ENCODE measurements at regions not wholly inside any gene's neighbourhood (a gene's known extent, or its start where the extent isn't known, plus 50 kb on each side); places are given as distances from the start of the nearest gene placed in this dataset.

DNA sequence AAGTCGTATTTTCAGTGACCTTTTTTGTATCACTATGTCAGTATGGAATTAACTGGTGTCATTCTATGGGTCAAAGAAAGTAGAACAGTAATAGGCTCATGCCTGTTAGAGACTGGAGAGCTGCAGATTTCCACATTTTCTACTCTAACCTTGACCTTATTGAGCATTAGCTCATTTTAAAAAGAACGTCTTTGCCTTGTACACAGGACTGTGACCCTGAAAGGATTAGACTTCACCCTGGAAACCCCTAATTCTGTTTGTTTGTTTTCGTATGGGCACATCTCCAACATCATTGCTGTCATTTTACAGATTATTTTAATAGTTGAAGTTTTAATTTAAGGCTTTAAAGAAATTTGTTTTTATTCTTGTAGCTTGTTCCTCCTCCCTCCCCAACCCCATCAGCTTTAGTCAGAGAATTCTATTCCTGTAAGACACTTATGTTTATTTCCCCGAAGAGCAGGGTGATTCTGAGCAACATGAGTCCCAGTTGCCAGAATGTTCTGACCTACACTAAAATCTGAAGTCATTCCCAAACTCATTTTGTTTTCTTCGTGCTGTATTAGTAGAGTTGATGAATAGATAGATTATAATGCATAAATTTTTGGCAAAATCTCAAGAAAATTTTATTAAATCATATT, 451.3 kb downstream of the FOXG1 start:
- DNase-seq (ENCODE audit: low spot score) = no peak

DNA sequence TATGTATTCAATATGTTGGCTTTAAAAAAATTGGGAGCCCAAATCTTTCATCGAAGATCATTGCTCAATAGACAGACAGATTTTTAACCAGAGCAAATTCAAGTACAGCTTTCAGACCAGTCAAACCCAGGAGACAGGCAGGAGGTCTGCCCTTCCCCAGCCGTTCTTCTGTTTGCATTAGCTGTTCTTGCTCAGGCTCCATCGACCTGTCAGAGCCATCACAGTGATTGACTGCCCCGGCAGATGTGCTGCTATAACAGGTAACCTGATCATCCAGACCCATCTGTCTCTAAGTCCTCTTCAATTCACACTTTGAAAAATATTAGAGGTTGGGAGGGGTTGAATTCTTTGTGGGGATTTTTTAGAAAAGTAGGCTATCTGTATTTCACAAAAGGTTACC, 453.5 kb downstream of the FOXG1 start:
- no peak for DNase-seq (ENCODE audit: low spot score)

DNA sequence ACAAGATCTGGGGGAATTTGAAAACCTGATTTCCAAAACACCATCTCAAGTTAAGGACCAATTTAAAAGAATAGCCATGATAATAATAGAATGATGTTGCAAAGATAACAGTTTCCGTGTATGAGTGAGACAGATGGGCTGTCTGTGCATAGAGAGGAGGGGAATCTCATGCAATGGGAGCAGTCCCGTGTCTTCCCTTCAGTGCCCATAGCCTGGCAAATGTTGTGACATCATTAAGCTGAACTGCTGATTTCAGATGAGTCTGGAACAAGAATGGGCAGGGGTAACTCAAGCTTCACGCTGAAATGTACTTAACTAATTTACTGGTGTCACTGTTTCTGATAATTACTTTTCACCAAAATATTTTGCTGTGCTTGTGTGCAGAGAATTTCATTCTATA, 454.0 kb downstream of the FOXG1 start:
- DNase-seq (ENCODE audit: low spot score) = no peak

DNA sequence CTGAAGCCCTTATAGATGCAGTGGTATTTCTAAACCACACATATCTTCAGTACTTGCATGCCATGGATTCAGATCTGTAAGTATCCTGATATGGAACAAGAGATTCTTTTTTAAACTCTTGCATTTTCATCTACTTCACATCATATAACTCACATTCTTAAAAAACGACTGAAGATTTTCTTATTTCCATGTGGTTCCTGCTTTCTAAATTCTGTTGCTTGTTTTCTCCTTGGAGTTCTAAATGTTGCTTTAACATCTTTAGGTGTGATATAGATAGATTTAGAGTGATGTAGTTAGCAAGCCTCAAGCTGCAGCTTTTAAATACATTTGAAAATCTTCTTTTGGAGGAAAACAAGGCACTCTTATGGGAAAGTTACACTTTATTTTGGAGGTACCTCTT, 455.4 kb downstream of the FOXG1 start:
- no peak for DNase-seq (ENCODE audit: low spot score)

DNA sequence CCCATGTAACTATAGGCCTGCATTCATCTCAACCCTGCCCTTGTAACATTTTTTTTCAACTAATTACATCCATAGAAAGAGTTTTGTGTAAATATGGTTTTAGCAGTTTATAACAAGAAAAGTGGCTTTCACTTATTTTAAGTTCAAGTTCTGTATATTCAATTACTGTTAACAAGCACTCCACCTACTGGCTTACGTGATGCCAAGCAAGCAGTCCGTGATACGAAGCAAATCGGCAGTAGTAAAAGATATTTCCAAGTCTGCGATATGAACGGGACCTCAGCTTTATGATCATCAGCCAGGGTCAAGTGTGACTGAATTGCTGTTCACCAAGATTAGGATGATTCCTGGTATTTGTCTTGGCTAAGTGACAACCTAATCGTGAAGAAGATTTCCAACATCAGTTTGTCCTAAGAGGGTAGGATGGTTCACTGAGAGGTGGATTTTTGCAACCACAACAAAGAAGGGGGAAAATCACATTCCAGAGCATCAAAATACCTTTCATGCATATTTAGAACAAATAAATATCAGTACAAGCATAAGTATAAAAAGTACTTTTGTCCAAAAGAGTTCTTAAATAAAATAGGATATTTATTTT, 456.2 kb downstream of the FOXG1 start:
- no peak for DNase-seq (ENCODE audit: low spot score)

DNA sequence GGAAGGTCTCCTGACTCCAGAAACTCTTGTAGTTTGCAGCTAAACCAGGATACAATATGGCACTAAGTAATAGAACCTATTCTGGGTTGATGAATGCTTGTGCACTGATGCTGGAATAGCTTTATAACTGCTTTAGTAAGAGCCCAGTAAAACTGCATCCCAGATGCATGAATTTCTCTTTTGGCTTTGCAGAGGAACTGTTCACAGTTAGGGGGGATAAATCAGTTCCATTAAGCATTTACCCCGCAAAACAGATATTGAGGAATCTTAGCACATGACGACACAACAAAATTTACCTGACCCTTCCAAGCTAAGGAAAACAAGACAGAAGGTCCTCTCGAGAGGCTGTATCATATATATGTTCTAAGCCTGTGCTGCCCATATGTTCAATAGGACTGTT, 457.4 kb downstream of the FOXG1 start:
- no peak for DNase-seq (ENCODE audit: low spot score)

DNA sequence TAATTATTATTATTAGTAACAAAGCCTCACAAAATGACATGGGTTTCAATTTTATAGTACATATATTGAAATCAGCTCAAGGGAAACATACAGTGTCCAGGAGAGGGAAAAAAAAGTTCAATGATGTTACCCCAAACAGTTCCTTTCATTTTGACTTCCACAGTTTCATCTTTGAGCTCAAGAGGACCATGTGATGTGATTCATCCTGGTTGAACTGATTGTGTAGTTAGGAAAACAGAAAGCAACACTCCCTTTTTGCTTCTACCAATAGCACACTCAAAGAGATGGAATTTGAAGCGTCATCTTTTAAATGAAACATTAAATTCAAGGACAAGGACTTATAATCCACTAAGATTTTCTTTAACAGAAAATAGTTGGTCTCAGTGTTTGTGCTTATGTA, 461.0 kb downstream of the FOXG1 start:
- no peak for DNase-seq (ENCODE audit: low spot score)

DNA sequence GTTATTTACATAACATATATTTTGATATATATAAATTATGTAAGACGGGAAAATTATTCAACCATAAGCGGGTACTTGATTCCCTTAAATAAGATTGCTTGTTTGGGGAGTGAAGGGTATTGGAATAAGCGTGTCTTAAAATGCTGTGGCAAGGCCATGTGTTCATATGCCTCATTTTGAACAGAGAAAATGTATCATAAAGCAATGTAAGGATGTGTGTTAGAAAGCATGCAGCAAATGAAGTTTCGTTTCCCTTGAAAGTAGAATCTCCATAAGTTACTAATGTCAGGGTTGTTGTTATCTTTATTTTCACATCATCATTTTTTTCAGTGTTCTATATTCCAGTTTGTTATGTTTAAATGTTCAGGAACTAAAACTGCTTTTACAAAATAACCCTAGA, 465.6 kb downstream of the FOXG1 start:
- DNase-seq (ENCODE audit: low spot score) = no peak

DNA sequence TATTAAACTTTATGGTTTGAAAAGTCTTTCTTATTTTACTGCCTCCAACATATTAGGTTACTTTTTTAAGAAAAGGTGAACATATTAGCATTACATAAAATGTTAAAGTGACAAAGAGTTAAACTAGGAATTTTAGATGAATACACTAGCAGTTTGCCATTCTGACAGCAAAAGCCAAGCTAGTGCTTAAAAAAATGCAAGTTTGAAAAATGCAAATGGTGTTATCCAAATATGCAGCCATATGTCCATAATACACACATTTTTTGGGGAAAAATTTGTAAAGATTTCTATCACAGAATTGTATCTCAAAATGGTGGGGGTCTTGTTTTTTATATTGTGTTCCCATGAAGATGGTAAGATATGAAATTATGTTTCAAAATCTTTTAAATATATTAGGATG, 466.1 kb downstream of the FOXG1 start:
- DNase-seq (ENCODE audit: low spot score) = no peak

DNA sequence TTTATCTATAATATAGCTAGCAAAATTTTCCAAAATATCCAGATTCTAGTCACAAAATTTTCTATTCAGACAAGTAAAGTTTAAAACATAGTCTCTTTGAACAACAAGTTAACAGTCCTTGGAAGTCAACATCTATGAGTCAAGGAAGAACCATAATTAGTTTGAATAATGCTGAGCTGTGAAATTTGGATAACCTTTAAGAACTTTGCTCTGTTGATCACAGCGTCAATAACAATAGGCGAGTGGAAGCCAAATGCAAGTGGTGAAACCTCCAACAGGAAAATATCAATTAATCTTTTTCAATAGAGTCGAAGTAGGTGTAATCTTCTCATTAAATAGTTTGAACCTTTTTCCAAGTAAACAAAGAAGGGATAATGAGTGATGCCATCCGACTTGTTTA, 466.6 kb downstream of the FOXG1 start:
- no peak for DNase-seq (ENCODE audit: low spot score)

DNA sequence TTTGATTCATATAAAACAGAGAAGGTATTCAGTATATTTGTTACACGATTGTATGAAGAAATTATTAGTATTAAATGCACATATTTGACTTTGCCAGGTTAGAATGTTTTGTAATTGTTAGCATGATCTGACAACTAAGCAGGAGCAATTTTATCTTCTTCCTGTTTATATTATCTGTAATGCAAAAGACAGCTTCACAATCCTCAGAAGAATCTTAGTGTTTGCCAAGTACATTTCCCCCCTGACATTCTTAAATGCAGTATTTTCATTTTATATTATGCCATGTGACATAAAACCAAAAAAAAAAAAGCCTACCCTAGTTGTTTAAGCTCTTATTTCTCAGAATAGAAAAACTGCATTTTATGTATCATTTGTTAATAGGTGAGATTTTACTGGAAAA, 469.4 kb downstream of the FOXG1 start:
- no peak for DNase-seq (ENCODE audit: low spot score)

DNA sequence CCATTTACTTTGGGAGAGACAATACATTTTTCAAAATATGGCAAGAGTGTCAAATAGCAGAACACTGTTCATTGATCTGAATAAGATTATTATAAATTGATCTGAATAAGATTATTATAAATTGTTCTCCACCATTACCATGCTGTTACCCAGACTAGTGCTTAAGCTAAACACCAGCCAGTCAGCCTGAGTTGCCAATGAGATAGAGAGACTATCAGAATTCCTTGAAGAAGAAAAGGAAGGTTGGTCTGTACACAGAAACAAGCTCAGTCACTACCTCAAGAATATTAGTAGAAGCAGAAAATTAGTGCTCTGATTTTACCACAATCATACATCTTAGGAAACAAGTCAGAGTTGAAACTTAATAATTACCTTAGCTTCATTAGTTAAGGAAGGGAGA, 469.8 kb downstream of the FOXG1 start:
- DNase-seq (ENCODE audit: low spot score) = no peak

DNA sequence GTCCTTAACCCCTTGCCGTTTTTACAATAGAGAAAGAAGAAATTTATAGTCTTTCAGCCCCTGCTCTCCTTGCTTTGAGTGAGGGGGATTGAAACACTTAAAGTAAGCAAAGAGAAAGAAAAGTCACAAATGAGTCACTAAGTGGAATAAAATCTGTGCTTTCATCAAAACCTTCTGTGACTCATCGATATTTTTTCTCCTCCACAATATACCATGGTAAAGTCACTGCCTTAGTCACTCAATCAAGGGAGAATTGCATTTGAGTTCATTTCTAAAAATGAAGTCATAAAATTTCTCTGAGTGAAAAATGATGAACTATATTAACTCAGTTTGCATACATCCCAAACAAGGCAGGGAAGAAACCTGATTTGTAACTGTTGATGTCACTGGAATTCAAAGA, 470.3 kb downstream of the FOXG1 start:
- DNase-seq (ENCODE audit: low spot score) = no peak

DNA sequence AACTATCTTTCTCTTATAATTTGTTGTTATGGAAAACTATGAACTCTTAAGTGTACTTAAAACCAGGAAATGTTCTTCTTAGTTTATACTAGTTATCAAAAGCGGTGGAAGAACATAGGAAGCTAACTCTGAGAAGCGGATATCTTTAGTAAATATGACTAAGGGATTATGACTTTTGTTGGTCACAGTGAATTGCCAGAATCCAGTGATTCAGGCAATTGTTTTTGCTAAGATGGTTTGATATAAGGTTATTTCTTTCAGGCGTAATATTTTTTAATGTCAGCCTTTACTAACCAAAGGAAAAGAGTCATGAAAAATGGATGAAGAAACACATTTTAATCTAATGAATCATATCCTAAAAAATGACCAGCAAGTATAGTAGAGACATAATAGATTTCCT, 473.5 kb downstream of the FOXG1 start:
- no peak for DNase-seq (ENCODE audit: low spot score)

DNA sequence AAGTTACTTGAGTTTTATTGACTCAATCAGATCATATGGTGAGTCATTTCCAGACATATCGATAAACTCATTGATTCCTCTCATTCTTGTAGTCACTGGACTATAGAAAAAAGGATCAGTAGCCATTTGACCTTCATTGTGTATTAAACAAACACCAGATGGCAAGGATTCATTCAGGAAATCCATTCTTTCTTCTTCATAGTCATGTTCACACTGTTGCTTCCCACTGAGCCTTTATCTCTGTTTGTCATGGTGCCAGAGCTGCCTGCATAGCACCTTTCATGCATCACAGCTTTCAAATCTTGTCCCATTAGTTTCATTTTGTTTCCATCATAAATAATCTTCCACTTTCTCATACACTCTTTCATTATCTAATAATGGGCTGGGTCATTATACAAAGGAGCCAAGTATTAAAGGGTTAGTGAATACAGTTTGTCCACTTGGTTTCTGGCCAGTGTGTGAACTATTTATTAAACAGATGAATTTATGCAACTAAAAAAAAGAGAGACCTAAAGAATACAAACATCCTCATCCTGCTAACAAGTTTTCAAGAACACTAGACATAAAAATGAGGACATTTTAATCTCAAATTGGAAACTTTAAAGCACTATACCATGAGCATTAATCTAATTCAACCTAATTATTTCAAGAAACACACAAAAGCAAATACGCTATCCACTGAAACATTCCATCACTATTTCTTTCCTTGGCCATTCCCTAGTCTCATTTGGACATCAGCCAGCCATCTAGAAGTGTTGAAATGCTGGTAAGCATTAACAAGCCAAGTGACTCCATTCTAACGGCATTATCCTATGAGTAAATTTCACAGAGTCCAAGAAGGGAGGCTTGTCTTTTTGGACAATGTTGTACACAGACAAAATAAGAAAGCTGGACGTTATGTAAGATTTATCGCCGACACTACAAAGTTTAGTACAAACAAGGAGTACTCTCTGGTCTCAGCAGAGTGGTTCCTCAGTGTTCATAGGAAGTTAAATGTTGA, 476.5 kb downstream of the FOXG1 start:
- DNase-seq (ENCODE audit: low spot score) = no peak

DNA sequence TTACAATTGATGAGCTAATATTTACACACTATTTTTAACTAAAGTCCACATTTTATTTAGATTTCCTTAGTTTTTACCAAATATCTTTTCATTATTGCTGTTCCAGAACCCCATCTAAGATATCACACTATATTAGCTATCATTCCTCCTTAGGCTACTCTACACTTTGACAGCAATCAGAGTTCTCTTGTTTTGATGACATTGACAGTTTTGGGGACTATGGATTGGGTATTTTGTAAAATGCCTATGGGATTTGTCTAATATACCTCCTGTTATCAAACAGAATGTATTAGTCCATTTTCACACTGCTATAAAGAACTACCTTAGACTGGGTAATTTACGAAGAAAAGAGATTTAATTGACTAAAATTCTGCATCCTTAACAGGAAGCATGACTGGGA, 489.1 kb downstream of the FOXG1 start:
- DNase-seq (ENCODE audit: low spot score) = no peak

DNA sequence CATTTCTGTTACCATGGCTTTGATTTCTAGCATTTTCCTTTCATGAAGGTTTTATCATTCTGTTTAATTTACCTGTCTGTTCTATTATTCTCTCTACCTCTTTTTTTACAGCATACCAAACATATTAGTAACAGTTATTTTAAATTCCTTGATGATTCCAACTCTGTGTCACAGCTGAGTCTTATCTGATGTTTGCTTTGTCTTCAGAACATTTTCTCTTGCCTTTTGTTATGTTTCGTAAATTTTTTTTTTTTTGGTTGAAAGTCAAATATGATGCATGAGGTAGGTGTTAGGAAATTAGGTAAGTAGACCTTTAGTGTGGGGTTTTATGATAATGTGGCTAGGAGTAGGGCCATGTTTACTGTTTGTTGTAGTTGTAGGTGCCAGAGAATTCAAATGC, 496.4 kb downstream of the FOXG1 start:
- no peak for DNase-seq (ENCODE audit: low spot score)

DNA sequence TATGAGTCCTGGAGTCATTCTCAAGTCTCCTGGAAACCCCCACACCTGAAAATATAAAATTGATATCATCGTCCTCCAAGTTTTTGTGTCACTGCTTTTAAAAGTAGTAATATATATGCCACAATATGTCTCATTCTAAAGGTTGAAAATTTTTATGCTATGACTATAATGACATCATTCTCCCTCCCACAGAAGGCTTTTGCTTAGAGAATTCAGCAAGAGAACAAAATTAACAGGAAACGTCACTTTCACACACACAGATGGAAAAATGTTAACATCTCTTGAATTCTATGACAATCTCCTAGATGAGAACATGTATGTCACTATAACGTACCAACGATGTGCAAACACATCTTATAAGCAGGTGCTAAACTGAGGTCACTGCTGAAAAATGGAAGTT, 498.3 kb downstream of the FOXG1 start:
- DNase-seq (ENCODE audit: low spot score) = no peak

DNA sequence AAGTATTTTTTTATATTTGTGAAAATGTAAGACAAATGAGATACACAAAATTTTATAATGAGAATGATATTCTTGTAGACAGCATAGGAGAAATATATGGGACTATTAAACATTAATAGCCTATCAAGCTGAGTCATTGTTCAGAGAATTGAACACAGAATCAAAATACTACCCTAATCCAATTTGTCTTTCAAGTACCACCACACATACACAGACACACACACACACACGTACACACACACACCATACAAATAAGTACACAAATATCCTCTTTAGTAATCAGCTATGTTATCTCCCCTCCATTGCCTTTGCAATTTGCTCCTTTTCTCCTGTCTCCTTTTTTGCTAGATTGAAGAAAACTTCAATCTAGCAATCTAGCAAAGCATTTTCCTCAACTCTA, 499.3 kb downstream of the FOXG1 start:
- DNase-seq (ENCODE audit: low spot score) = no peak

DNA sequence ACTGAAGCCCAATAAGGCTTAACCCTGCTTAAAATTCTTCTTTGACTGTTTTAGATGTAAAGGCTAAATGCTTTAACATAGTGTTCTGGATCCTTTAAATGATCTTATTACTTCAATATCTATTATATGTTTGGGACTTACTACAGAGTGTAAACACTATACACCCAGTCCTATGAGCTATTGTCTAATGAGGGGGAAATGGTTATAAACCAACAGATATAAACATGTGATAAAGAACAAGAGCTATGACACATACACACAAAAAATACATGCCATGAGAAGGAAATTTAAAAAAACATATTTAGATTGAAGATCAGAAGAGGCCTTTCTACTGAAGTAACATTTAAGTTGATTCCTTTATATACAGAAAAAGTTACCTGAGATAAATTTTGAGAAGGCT, 505.1 kb downstream of the FOXG1 start:
- DNase-seq (ENCODE audit: low spot score) = no peak

DNA sequence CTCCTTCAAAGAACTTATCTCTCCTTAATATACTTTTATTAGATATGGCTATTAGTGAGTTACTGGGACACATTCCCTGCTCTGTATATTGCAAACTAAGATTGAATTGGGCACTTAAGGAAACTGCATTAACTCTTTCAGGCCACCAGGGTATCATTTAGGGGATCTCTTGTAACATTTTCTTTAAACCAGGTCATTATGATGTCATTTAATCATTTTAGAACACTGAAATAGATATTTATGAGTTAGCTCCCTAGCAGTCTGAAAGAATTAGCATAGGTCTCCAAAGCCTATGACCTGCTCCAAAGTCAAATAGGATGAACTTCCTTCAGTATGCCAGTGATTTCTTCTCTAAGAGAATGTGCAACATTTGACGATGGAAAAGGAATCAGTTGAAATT, 506.9 kb downstream of the FOXG1 start:
- no peak for DNase-seq (ENCODE audit: low spot score)

DNA sequence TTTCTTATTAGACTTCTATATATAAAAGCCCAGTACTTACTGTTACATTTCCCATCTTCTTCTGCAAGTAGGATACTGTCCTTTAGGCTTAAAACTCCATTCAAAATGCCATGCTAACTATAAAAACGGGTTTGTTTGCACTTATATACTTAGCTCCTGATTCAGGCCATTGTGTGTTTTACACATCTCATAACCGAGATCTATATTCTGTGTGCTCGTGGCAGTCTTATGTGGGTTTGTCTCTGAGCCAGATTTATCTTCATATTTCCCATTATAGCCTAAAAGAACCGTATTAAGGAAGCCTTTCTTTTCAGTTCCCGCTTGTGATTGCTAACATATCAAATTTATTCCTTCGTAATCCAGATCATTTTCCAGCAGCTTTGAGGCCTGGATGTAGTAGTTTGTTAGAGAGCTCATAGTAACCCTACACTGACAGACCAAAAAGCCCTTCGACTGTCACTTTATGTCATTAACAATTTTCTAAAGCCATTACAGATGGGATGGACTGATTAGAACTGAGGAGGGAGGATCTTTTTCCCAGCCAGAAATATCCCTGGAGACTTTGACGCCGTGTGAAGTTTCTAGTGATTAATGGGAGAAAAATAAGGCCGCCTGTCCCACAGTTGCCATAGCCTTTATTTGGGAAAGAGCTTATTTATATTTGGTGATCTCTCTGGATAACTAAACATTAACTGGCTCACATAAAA, 508.5 kb downstream of the FOXG1 start:
- DNase-seq (ENCODE audit: low spot score) = no peak

Measured in germinal center (tissue), 1 donor.